Caco-2 (cell line): ENCODE measurements at regions not wholly inside any gene's neighbourhood (a gene's known extent, or its start where the extent isn't known, plus 50 kb on each side); places are given as distances from the start of the nearest gene placed in this dataset.

Source experiments
- BruUV-seq: library from RNA; stranded (reverse); fragments of 400-500 nt; replicated peaks from 2 replicates; lab custom pipeline; 2021; lab: Mats Ljungman, UMichigan
- CTCF ChIA-PET: fragments of 300-600 bp; sonication (Branson Sonifier 250); formaldehyde crosslinking; loops from one replicate; lab custom pipeline; 2022; ENCODE audit warnings: antibody characterized with exemption; lab: Charles Lee
- POLR2A ChIA-PET: fragments of 300-600 bp; sonication (Branson Sonifier 250); formaldehyde crosslinking; loops from one replicate; lab custom pipeline; 2022; ENCODE audit warnings: antibody characterized with exemption; lab: Charles Lee
- DNase-seq, 2 experiments: peaks; one replicate each; pipeline versions ENCODE4 v3.0.0 to v3.0.0-alpha.2; 2020 to 2022
- H3K27me3 ChIP-seq: replicated peaks from 2 replicates; pipeline ENCODE4 v1.6.0; 2011; ENCODE audit warnings: low read length; ENCODE audit not compliant: control insufficient read depth, insufficient read depth
- H3K36me3 ChIP-seq: 2 replicates; pipeline ENCODE4 v1.5.1; 2011; ENCODE audit warnings: low read length; ENCODE audit not compliant: control insufficient read depth, insufficient read depth
- H3K4me1 ChIP-seq: fragments of 250-450 bp; sonication (Bioruptor Pico); 2 replicates; pipeline ENCODE4 v1.5.1; 2020; ENCODE audit warnings: mild to moderate bottlenecking
- H3K4me3 ChIP-seq: 2 replicates; pipeline ENCODE4 v1.5.1; 2011; ENCODE audit warnings: low read depth, mild to moderate bottlenecking, control low read depth, low read length
- H3K9me3 ChIP-seq: fragments of 250-450 bp; sonication (Bioruptor Pico); 2 replicates; pipeline ENCODE4 v1.5.1; 2020; ENCODE audit warnings: mild to moderate bottlenecking, moderate library complexity
- H3K27ac Mint-ChIP-seq: one replicate; pipeline ENCODE4 v1.8.0; 2022; ENCODE audit warnings: mixed read lengths; ENCODE audit not compliant: unreplicated experiment
- H3K27me3 Mint-ChIP-seq: one replicate; pipeline ENCODE4 v1.8.0; 2022; ENCODE audit warnings: mixed read lengths; ENCODE audit not compliant: insufficient read depth, unreplicated experiment
- H3K36me3 Mint-ChIP-seq: one replicate; pipeline ENCODE4 v1.8.0; 2022; ENCODE audit warnings: mild to moderate bottlenecking, mixed read lengths; ENCODE audit not compliant: insufficient read depth, unreplicated experiment
- H3K4me1 Mint-ChIP-seq: one replicate; pipeline ENCODE4 v1.8.0; 2022; ENCODE audit warnings: low read depth, mixed read lengths; ENCODE audit not compliant: unreplicated experiment
- H3K4me3 Mint-ChIP-seq: one replicate; pipeline ENCODE4 v1.8.0; 2022; ENCODE audit warnings: mild to moderate bottlenecking, moderate library complexity, mixed read lengths; ENCODE audit not compliant: unreplicated experiment
- H3K9me3 Mint-ChIP-seq: one replicate; pipeline ENCODE4 v1.8.0; 2022; ENCODE audit warnings: mixed read lengths; ENCODE audit not compliant: unreplicated experiment
- CTCF ChIP-seq, 2 experiments: fragments of 200-600 bp in 1 of 2; IDR thresholded peaks; 1 replicate in 1 of 2; 2 replicates in 1 of 2; pipeline versions ENCODE4 v1.5.1 to v1.8.0; 2011 to 2022; ENCODE audit warnings: antibody characterized with exemption in 1 of 2, control low read depth in 1 of 2, inconsistent platforms in 1 of 2, low read depth in 1 of 2, low read length in 1 of 2, mild to moderate bottlenecking in 1 of 2, moderate library complexity in 1 of 2; ENCODE audit not compliant: insufficient read depth in 1 of 2, severe bottlenecking in 1 of 2, unreplicated experiment in 1 of 2
- intact Hi-C: fragments of 100-400 bp; cut with micrococcal nuclease; formaldehyde crosslinking; loops from one replicate; pipeline ENCODE4 v1.10.0; 2022; ENCODE audit not compliant: unreplicated experiment

- no peak overlapping the region for H3K4me3 Mint-ChIP-seq
- POLR2A ChIA-PET: no interaction called here
Measured at GRCh38 chr9:86668488-86668887, 278.8 kb downstream of the GAS1 start.

GRCh38 chr9:86667307-86667706 is 280.0 kb downstream of the GAS1 start:
- H3K4me1 ChIP-seq: no peaks in the 10 kb centered on the region
- H3K9me3 ChIP-seq: no peaks in the 10 kb centered on the region
- H3K27me3 Mint-ChIP-seq: peaks cover 10% of the 10 kb centered on the region
- no peak overlapping the region for H3K27ac Mint-ChIP-seq
- H3K4me1 Mint-ChIP-seq: no peaks in the 10 kb centered on the region
- intact Hi-C loops: no loop called here
- H3K9me3 Mint-ChIP-seq: no peaks in the 10 kb centered on the region
- H3K36me3 Mint-ChIP-seq: no peaks in the 10 kb centered on the region
- TF ChIP-seq CTCF (IDR thresholded peaks at IDR 0.05; ENCODE audit: insufficient read depth in 1 of 2, low read depth in 1 of 2, low read length in 1 of 2, severe bottlenecking in 1 of 2, unreplicated experiment in 1 of 2): no peak
- CTCF ChIA-PET: no interaction called here
- no peaks in the 10 kb centered on the region for H3K36me3 ChIP-seq
- no peak overlapping the region for H3K4me3 ChIP-seq
- H3K27me3 ChIP-seq: no peaks in the 10 kb centered on the region
- POLR2A ChIA-PET: no interaction called here
- BruUV-seq: no TSS peak
- DNase-seq: no peak
- no peak overlapping the region for H3K4me3 Mint-ChIP-seq

More at GRCh38 chr9:86668488-86668887, 278.8 kb downstream of the GAS1 start:
- H3K4me3 ChIP-seq: no peak overlapping the region
- CTCF ChIA-PET: no interaction called here
- H3K27me3 ChIP-seq: no peaks in the 10 kb centered on the region
- intact Hi-C loops: no loop called here
- BruUV-seq: no TSS peak
- TF ChIP-seq CTCF (IDR thresholded peaks at IDR 0.05; ENCODE audit: insufficient read depth in 1 of 2, low read depth in 1 of 2, low read length in 1 of 2, severe bottlenecking in 1 of 2, unreplicated experiment in 1 of 2): no peak
- Mint-ChIP-seq H3K36me3 (no peaks in the 10 kb centered on the region), H3K4me1 (no peaks in the 10 kb centered on the region), H3K9me3 (no peaks in the 10 kb centered on the region), H3K27me3 (peaks cover 10% of the 10 kb centered on the region), H3K27ac (no peak overlapping the region)
- no peak for DNase-seq
- H3K9me3 ChIP-seq: no peaks in the 10 kb centered on the region
- no peaks in the 10 kb centered on the region for H3K4me1 ChIP-seq
- no peaks in the 10 kb centered on the region for H3K36me3 ChIP-seq

- TF ChIP-seq CTCF (IDR thresholded peaks at IDR 0.05; ENCODE audit: insufficient read depth in 1 of 2, low read depth in 1 of 2, low read length in 1 of 2, severe bottlenecking in 1 of 2, unreplicated experiment in 1 of 2): no peak
- Histone ChIP-seq H3K4me3 (no peak overlapping the region), H3K27me3 (no peaks in the 10 kb centered on the region), H3K4me1 (no peaks in the 10 kb centered on the region), H3K36me3 (no peaks in the 10 kb centered on the region), H3K9me3 (no peaks in the 10 kb centered on the region)
- no peak for DNase-seq
- Mint-ChIP-seq H3K4me1 (no peaks in the 10 kb centered on the region), H3K27me3 (peaks cover 10% of the 10 kb centered on the region), H3K9me3 (no peaks in the 10 kb centered on the region), H3K27ac (no peak overlapping the region), H3K36me3 (no peaks in the 10 kb centered on the region), H3K4me3 (no peak overlapping the region)
- ChIA-PET POLR2A (no interaction called here), CTCF (no interaction called here)
- no TSS peak for BruUV-seq
- intact Hi-C loops: no loop called here
Measured at GRCh38 chr9:86665416-86665815, 281.9 kb downstream of the GAS1 start.
